ENCODE measurements at regions not wholly inside any gene's neighbourhood (a gene's known extent, or its start where the extent isn't known, plus 50 kb on each side); places are given as distances from the start of the nearest gene placed in this dataset.
"Not testable (repeated sequence)": the region's sequence is repeated elsewhere in the genome, so short reads cannot be mapped to it uniquely, and the experiment has no call there.

GRCh38 chr4:72712997-72713396 lies 144.0 kb upstream of the ADAMTS3 start:
- Histone ChIP-seq H3K4me2 (no peak overlapping the region), H3K36me3 (ENCODE audit: low read depth) (no peaks in the 10 kb centered on the region), H3K27me3 (ENCODE audit: insufficient read depth, low read depth) (no peaks in the 10 kb centered on the region), H3K27ac (no peak overlapping the region), H3F3A (ENCODE audit: insufficient read depth, low read depth) (no peaks in the 10 kb centered on the region), H3K4me1 (replicated peaks; ENCODE audit: insufficient read depth) (no peaks in the 10 kb centered on the region), H2AFZ (no peak overlapping the region), H3K79me2 (ENCODE audit: low read depth) (no peaks in the 10 kb centered on the region), H3K4me3 (no peak overlapping the region), H4K20me1 (ENCODE audit: insufficient read depth) (no peaks in the 10 kb centered on the region), H3K9me3 (ENCODE audit: insufficient read depth, low read depth) (no peaks in the 10 kb centered on the region), H3K9me2 (ENCODE audit: insufficient read depth) (no peaks in the 10 kb centered on the region)
- ChIA-PET POLR2A (ENCODE audit: unreplicated experiment) (no interaction called here), CTCF (no interaction called here)
- no peak for TF ChIP-seq EZH2 (IDR thresholded peaks at IDR 0.05; ENCODE audit: low read depth)
- intact Hi-C loops (cut with micrococcal nuclease; ENCODE audit: unreplicated experiment): no loop called here
- no TSS peak for BruUV-seq (replicated peaks)
- no peak for DNase-seq

- POLR2A ChIA-PET (ENCODE audit: unreplicated experiment): no interaction called here
- Histone ChIP-seq H3K4me2 (no peak overlapping the region), H2AFZ (no peak overlapping the region), H3K36me3 (ENCODE audit: low read depth) (no peaks in the 10 kb centered on the region), H4K20me1 (ENCODE audit: insufficient read depth) (no peaks in the 10 kb centered on the region), H3K4me1 (replicated peaks; ENCODE audit: insufficient read depth) (no peaks in the 10 kb centered on the region), H3K4me3 (no peak overlapping the region), H3K27me3 (ENCODE audit: insufficient read depth, low read depth) (no peaks in the 10 kb centered on the region), H3K79me2 (ENCODE audit: low read depth) (no peaks in the 10 kb centered on the region), H3K9me3 (ENCODE audit: insufficient read depth, low read depth) (no peaks in the 10 kb centered on the region), H3F3A (ENCODE audit: insufficient read depth, low read depth) (no peaks in the 10 kb centered on the region), H3K9me2 (ENCODE audit: insufficient read depth) (no peaks in the 10 kb centered on the region), H3K27ac (no peak overlapping the region)
- no peak for DNase-seq
- intact Hi-C loops (cut with micrococcal nuclease; ENCODE audit: unreplicated experiment): no loop called here
- CTCF ChIA-PET: no interaction called here
- no peak for TF ChIP-seq EZH2 (IDR thresholded peaks at IDR 0.05; ENCODE audit: low read depth)
- no peak for TF ChIP-seq CTCF (conservative IDR thresholded peaks at IDR 0.05)
- no TSS peak for BruUV-seq (replicated peaks)
Measured at GRCh38 chr4:72709475-72709874, 140.5 kb upstream of the ADAMTS3 start.

- H2AFZ ChIP-seq: no peak overlapping the region
- H3K4me3 ChIP-seq: no peak overlapping the region
- H3K9me3 ChIP-seq (ENCODE audit: insufficient read depth, low read depth): no peaks in the 10 kb centered on the region
- H3K27ac ChIP-seq: no peak overlapping the region
- BruUV-seq (replicated peaks): no TSS peak
- H4K20me1 ChIP-seq (ENCODE audit: insufficient read depth): no peaks in the 10 kb centered on the region
- no peaks in the 10 kb centered on the region for H3K9me2 ChIP-seq (ENCODE audit: insufficient read depth)
- POLR2A ChIA-PET (ENCODE audit: unreplicated experiment): no interaction called here
- H3K36me3 ChIP-seq (ENCODE audit: low read depth): no peaks in the 10 kb centered on the region
- no peaks in the 10 kb centered on the region for H3F3A ChIP-seq (ENCODE audit: insufficient read depth, low read depth)
- no peak for TF ChIP-seq CTCF (conservative IDR thresholded peaks at IDR 0.05)
- TF ChIP-seq EZH2 (IDR thresholded peaks at IDR 0.05; ENCODE audit: low read depth): no peak
- no peaks in the 10 kb centered on the region for H3K27me3 ChIP-seq (ENCODE audit: insufficient read depth, low read depth)
- DNase-seq: no peak
- H3K4me1 ChIP-seq (replicated peaks; ENCODE audit: insufficient read depth): no peaks in the 10 kb centered on the region
- H3K4me2 ChIP-seq: no peak overlapping the region
- H3K79me2 ChIP-seq (ENCODE audit: low read depth): no peaks in the 10 kb centered on the region
- intact Hi-C loops (cut with micrococcal nuclease; ENCODE audit: unreplicated experiment): no loop called here
- CTCF ChIA-PET: no interaction called here
Measured at GRCh38 chr4:72706684-72707083, 137.7 kb upstream of the ADAMTS3 start.

DNA sequence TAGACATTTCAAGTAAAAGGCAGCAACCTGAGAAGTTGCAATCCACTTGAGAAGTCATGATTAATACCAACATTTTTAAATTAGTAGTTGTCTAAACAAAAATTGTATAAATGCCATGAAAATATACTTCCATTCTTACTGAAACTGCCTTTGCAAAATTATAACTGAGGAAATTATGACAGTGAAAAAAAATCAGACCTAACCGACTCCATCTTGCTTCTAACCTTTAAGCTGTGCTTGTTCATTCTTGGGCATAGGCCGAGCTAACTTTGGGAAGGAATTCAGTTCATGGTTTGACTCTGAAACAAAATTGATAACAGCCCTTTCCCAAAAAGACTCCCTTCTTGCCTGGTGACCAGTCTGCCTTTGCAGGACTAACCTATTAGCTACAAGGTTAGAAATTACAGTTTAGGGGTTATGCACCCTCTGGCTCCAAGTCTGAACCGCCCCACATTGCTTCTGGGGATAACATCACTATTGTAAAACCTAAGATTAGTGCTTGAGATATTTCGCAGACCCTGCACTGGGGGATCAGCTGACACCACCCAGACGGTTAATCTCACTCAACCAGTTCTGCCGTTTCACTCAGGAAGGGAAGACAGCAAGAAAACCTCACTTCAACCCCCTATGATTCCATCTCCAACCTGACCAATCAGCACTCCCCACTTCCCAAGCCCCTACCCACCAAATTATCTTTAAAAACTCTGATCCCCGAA lies 136.1 kb upstream of the ADAMTS3 start:
- H3K9me2 ChIP-seq (ENCODE audit: insufficient read depth); CTCF ChIA-PET; POLR2A ChIA-PET (ENCODE audit: unreplicated experiment); H3F3A ChIP-seq (ENCODE audit: insufficient read depth, low read depth); H2AFZ ChIP-seq; BruUV-seq (replicated peaks); H3K4me1 ChIP-seq (replicated peaks; ENCODE audit: insufficient read depth); H4K20me1 ChIP-seq (ENCODE audit: insufficient read depth); H3K4me2 ChIP-seq; H3K36me3 ChIP-seq (ENCODE audit: low read depth); H3K27me3 ChIP-seq (ENCODE audit: insufficient read depth, low read depth); H3K4me3 ChIP-seq; H3K9me3 ChIP-seq (ENCODE audit: insufficient read depth, low read depth); H3K79me2 ChIP-seq (ENCODE audit: low read depth); DNase-seq; H3K27ac ChIP-seq: not testable (repeated sequence)
- intact Hi-C loops (cut with micrococcal nuclease; ENCODE audit: unreplicated experiment): loop anchor here (5.0 kb wide), 1 partner anchor 198 kb away; no protein-coding TSS in a partner anchor
